H1 (cell line): ENCODE measurements at regions not wholly inside any gene's neighbourhood (a gene's known extent, or its start where the extent isn't known, plus 50 kb on each side); places are given as distances from the start of the nearest gene placed in this dataset.

Experiments
- EGR1 ChIP-seq: IDR thresholded peaks from 2 replicates; pipeline ENCODE4 v1.6.1; 2011; ENCODE audit warnings: low read depth, low read length, borderline replicate concordance
- KDM5A ChIP-seq: fragments of 200-600 bp; IDR thresholded peaks from 2 replicates; pipeline ENCODE4 v1.7.1; 2012; ENCODE audit warnings: mild to moderate bottlenecking, low read length, inconsistent platforms, mixed read lengths
- MAFK ChIP-seq: IDR thresholded peaks from 2 replicates; pipeline ENCODE4 v1.6.1; 2012; ENCODE audit warnings: low read depth, mild to moderate bottlenecking, improper control_type of control experiment, low read length
- POU5F1 ChIP-seq: IDR thresholded peaks from 2 replicates; pipeline ENCODE4 v1.6.1; 2011; ENCODE audit warnings: low read depth, mild to moderate bottlenecking, low read length, moderate library complexity
- SP4 ChIP-seq: IDR thresholded peaks from 2 replicates; pipeline ENCODE4 v1.6.1; 2012; ENCODE audit warnings: low read length, inconsistent platforms
- SUZ12 ChIP-seq: fragments of 200-600 bp; sonication (generic); IDR thresholded peaks from 2 replicates; pipeline ENCODE4 v1.6.1; 2012; ENCODE audit warnings: mild to moderate bottlenecking, inconsistent platforms, low read length, moderate library complexity, mixed read lengths
- TCF12 ChIP-seq: IDR thresholded peaks from 2 replicates; pipeline ENCODE4 v1.6.1; 2011; ENCODE audit warnings: low read depth, mild to moderate bottlenecking, low read length
- TF ChIP-seq, protein P1 (sequence below): fragments of 300-600 bp; sonication (generic); IDR thresholded peaks from 2 replicates; pipeline ENCODE4 v1.7.1; 2012; ENCODE audit warnings: low read length, moderate library complexity, mild to moderate bottlenecking, inconsistent platforms; ENCODE audit not compliant: insufficient replicate concordance

DNA sequence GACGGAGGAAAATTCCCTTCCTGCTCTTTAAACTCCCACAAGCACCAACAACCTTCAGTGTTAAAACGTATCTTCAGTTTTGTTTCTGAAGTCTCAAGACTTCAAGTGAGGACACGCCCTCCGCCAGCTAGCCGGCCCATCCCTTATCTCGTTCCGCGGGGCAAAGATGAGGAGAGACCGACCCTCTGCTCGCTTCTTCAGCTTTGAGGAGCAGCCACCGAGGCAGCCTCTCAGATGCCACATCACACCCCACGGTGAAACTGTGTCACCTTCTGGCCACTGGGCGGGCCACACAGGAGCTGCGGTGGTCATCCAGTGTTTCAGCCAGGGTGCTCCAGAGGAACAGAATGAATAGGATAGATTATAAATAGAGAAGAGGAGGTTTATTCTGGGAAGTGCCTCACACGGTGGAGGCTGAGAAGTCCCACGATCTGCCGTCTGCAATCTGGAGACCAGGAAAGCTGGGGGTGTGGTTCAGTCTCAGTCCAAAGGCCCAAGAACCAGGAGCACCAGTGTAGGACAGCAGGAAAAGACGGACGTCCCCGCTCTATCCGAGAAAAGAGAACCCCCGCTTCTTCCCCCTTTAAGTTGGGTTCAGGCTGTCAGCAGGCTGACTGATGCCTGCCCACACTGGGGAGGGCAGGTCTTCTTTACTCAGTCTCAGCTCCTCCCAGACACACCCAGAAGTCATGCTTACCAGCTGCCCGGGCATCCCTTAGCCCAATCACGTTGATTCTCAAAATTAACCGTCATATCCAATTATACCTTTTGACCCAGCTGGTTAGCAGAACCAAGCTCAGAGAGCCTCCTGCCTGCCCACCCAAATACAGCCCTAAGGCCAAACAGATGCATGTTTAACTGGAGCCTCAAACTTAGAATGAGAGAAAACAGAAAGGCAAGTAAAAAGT lies 399.7 kb upstream of the ID2 start (continued):
- no peak for TF ChIP-seq SP4
- no peak for TF ChIP-seq SUZ12
- TF ChIP-seq, protein P1, sequence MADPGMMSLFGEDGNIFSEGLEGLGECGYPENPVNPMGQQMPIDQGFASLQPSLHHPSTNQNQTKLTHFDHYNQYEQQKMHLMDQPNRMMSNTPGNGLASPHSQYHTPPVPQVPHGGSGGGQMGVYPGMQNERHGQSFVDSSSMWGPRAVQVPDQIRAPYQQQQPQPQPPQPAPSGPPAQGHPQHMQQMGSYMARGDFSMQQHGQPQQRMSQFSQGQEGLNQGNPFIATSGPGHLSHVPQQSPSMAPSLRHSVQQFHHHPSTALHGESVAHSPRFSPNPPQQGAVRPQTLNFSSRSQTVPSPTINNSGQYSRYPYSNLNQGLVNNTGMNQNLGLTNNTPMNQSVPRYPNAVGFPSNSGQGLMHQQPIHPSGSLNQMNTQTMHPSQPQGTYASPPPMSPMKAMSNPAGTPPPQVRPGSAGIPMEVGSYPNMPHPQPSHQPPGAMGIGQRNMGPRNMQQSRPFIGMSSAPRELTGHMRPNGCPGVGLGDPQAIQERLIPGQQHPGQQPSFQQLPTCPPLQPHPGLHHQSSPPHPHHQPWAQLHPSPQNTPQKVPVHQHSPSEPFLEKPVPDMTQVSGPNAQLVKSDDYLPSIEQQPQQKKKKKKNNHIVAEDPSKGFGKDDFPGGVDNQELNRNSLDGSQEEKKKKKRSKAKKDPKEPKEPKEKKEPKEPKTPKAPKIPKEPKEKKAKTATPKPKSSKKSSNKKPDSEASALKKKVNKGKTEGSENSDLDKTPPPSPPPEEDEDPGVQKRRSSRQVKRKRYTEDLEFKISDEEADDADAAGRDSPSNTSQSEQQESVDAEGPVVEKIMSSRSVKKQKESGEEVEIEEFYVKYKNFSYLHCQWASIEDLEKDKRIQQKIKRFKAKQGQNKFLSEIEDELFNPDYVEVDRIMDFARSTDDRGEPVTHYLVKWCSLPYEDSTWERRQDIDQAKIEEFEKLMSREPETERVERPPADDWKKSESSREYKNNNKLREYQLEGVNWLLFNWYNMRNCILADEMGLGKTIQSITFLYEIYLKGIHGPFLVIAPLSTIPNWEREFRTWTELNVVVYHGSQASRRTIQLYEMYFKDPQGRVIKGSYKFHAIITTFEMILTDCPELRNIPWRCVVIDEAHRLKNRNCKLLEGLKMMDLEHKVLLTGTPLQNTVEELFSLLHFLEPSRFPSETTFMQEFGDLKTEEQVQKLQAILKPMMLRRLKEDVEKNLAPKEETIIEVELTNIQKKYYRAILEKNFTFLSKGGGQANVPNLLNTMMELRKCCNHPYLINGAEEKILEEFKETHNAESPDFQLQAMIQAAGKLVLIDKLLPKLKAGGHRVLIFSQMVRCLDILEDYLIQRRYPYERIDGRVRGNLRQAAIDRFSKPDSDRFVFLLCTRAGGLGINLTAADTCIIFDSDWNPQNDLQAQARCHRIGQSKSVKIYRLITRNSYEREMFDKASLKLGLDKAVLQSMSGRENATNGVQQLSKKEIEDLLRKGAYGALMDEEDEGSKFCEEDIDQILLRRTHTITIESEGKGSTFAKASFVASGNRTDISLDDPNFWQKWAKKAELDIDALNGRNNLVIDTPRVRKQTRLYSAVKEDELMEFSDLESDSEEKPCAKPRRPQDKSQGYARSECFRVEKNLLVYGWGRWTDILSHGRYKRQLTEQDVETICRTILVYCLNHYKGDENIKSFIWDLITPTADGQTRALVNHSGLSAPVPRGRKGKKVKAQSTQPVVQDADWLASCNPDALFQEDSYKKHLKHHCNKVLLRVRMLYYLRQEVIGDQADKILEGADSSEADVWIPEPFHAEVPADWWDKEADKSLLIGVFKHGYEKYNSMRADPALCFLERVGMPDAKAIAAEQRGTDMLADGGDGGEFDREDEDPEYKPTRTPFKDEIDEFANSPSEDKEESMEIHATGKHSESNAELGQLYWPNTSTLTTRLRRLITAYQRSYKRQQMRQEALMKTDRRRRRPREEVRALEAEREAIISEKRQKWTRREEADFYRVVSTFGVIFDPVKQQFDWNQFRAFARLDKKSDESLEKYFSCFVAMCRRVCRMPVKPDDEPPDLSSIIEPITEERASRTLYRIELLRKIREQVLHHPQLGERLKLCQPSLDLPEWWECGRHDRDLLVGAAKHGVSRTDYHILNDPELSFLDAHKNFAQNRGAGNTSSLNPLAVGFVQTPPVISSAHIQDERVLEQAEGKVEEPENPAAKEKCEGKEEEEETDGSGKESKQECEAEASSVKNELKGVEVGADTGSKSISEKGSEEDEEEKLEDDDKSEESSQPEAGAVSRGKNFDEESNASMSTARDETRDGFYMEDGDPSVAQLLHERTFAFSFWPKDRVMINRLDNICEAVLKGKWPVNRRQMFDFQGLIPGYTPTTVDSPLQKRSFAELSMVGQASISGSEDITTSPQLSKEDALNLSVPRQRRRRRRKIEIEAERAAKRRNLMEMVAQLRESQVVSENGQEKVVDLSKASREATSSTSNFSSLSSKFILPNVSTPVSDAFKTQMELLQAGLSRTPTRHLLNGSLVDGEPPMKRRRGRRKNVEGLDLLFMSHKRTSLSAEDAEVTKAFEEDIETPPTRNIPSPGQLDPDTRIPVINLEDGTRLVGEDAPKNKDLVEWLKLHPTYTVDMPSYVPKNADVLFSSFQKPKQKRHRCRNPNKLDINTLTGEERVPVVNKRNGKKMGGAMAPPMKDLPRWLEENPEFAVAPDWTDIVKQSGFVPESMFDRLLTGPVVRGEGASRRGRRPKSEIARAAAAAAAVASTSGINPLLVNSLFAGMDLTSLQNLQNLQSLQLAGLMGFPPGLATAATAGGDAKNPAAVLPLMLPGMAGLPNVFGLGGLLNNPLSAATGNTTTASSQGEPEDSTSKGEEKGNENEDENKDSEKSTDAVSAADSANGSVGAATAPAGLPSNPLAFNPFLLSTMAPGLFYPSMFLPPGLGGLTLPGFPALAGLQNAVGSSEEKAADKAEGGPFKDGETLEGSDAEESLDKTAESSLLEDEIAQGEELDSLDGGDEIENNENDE: no peak
- no peak for TF ChIP-seq KDM5A
- TF ChIP-seq EGR1: no peak
- no peak for TF ChIP-seq POU5F1
- TF ChIP-seq MAFK: no peak
- TF ChIP-seq TCF12: no peak
